ENCODE measurements at regions not wholly inside any gene's neighbourhood (a gene's known extent, or its start where the extent isn't known, plus 50 kb on each side); places are given as distances from the start of the nearest gene placed in this dataset.

DNA sequence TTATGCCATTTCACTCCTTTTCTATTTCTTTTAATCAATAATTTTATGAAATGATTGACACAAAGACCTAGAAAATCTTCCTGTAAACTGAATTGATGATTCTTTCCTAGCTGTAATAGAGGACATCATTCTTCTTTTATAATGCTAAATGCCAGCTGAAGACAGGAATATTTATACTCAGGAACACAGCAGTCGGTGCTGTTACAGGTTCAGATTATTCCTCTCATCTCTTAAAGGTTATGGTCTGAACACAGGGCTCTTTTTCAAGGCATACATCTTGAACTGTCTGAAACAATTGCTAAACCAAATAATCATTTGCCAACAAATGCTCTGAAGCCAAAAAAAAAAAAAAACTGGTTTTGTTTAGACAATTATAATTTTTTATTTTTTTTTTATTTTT lies 305.0 kb upstream of the MMADHC start:
- no peak for TF ChIP-seq POLR2A (IDR thresholded peaks at IDR 0.05)
- TF ChIP-seq, protein P1, sequence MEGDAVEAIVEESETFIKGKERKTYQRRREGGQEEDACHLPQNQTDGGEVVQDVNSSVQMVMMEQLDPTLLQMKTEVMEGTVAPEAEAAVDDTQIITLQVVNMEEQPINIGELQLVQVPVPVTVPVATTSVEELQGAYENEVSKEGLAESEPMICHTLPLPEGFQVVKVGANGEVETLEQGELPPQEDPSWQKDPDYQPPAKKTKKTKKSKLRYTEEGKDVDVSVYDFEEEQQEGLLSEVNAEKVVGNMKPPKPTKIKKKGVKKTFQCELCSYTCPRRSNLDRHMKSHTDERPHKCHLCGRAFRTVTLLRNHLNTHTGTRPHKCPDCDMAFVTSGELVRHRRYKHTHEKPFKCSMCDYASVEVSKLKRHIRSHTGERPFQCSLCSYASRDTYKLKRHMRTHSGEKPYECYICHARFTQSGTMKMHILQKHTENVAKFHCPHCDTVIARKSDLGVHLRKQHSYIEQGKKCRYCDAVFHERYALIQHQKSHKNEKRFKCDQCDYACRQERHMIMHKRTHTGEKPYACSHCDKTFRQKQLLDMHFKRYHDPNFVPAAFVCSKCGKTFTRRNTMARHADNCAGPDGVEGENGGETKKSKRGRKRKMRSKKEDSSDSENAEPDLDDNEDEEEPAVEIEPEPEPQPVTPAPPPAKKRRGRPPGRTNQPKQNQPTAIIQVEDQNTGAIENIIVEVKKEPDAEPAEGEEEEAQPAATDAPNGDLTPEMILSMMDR (IDR thresholded peaks at IDR 0.05): no peak
